Panc1 (cell line): ENCODE measurements at regions not wholly inside any gene's neighbourhood (a gene's known extent, or its start where the extent isn't known, plus 50 kb on each side); places are given as distances from the start of the nearest gene placed in this dataset.

ENCODE experiments used
- POLR2AphosphoS5 ChIP-seq: IDR thresholded peaks from 2 replicates; pipeline ENCODE4 v1.6.1; 2012; ENCODE audit warnings: mild to moderate bottlenecking, low read depth, low read length, moderate library complexity
- TF ChIP-seq, protein P1 (sequence below): fragments of 450-650 bp; IDR thresholded peaks from 2 replicates; pipeline ENCODE4 v1.5.1; 2017; ENCODE audit warnings: mild to moderate bottlenecking

- TF ChIP-seq, protein P1, sequence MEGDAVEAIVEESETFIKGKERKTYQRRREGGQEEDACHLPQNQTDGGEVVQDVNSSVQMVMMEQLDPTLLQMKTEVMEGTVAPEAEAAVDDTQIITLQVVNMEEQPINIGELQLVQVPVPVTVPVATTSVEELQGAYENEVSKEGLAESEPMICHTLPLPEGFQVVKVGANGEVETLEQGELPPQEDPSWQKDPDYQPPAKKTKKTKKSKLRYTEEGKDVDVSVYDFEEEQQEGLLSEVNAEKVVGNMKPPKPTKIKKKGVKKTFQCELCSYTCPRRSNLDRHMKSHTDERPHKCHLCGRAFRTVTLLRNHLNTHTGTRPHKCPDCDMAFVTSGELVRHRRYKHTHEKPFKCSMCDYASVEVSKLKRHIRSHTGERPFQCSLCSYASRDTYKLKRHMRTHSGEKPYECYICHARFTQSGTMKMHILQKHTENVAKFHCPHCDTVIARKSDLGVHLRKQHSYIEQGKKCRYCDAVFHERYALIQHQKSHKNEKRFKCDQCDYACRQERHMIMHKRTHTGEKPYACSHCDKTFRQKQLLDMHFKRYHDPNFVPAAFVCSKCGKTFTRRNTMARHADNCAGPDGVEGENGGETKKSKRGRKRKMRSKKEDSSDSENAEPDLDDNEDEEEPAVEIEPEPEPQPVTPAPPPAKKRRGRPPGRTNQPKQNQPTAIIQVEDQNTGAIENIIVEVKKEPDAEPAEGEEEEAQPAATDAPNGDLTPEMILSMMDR: no peak
- no peak for TF ChIP-seq POLR2AphosphoS5
These were observed 60.1 kb downstream of the TMEM174 start for GRCh38 chr5:73233053-73233460.
